Endothelial cell (in vitro differentiated cells): ENCODE measurements at regions not wholly inside any gene's neighbourhood (a gene's known extent, or its start where the extent isn't known, plus 50 kb on each side); places are given as distances from the start of the nearest gene placed in this dataset.

ENCODE experiments used
- DNase-seq: peaks from one replicate; pipeline ENCODE4 v3.0.0; 2021; ENCODE audit warnings: low spot score
- H3K27ac Mint-ChIP-seq: one replicate; pipeline ENCODE4 v1.8.0; 2021; ENCODE audit warnings: mixed read lengths, inconsistent platforms; ENCODE audit not compliant: unreplicated experiment
- H3K27me3 Mint-ChIP-seq: one replicate; pipeline ENCODE4 v1.8.0; 2021; ENCODE audit warnings: mild to moderate bottlenecking, moderate library complexity, mixed read lengths, inconsistent platforms; ENCODE audit not compliant: unreplicated experiment
- H3K36me3 Mint-ChIP-seq: one replicate; pipeline ENCODE4 v1.8.0; 2021; ENCODE audit warnings: mild to moderate bottlenecking, low read depth, mixed read lengths, inconsistent platforms; ENCODE audit not compliant: unreplicated experiment
- H3K4me1 Mint-ChIP-seq: one replicate; pipeline ENCODE4 v1.8.0; 2021; ENCODE audit warnings: mild to moderate bottlenecking, mixed read lengths, inconsistent platforms; ENCODE audit not compliant: unreplicated experiment
- H3K4me3 Mint-ChIP-seq: one replicate; pipeline ENCODE4 v1.8.0; 2021; ENCODE audit warnings: mild to moderate bottlenecking, mixed read lengths, inconsistent platforms; ENCODE audit not compliant: unreplicated experiment
- H3K9me3 Mint-ChIP-seq: one replicate; pipeline ENCODE4 v1.8.0; 2021; ENCODE audit warnings: mixed read lengths, inconsistent platforms; ENCODE audit not compliant: unreplicated experiment
- CTCF ChIP-seq: fragments of 200-600 bp; sonication (generic); IDR thresholded peaks from one replicate; pipeline ENCODE4 v1.5.0; 2021; ENCODE audit warnings: antibody characterized with exemption; ENCODE audit not compliant: unreplicated experiment

GRCh38 chr6:85995339-85996033 is 352.8 kb upstream of the SYNCRIP start:
- H3K4me3 Mint-ChIP-seq = no peak overlapping the region
- no peaks in the 10 kb centered on the region for H3K36me3 Mint-ChIP-seq

GRCh38 chr6:85986681-85987080 is 344.0 kb upstream of the SYNCRIP start:
- no peaks in the 10 kb centered on the region for H3K9me3 Mint-ChIP-seq
- H3K27ac Mint-ChIP-seq = no peak overlapping the region
- H3K4me3 Mint-ChIP-seq = no peak overlapping the region
- TF ChIP-seq CTCF = no peak
- H3K4me1 Mint-ChIP-seq = no peaks in the 10 kb centered on the region
- peaks cover 10% of the 10 kb centered on the region for H3K36me3 Mint-ChIP-seq
- peaks cover 4% of the 10 kb centered on the region for H3K27me3 Mint-ChIP-seq
- no peak for DNase-seq

More at GRCh38 chr6:85995339-85996033, 352.8 kb upstream of the SYNCRIP start:
- no peaks in the 10 kb centered on the region for H3K4me1 Mint-ChIP-seq
- H3K27me3 Mint-ChIP-seq = no peaks in the 10 kb centered on the region
- no peak overlapping the region for H3K27ac Mint-ChIP-seq
- no peaks in the 10 kb centered on the region for H3K9me3 Mint-ChIP-seq
- DNase-seq = no peak
- TF ChIP-seq CTCF = no peak

- peaks cover 4% of the 10 kb centered on the region for H3K27me3 Mint-ChIP-seq
These were observed 340.5 kb upstream of the SYNCRIP start for GRCh38 chr6:85983032-85983659.

DNA sequence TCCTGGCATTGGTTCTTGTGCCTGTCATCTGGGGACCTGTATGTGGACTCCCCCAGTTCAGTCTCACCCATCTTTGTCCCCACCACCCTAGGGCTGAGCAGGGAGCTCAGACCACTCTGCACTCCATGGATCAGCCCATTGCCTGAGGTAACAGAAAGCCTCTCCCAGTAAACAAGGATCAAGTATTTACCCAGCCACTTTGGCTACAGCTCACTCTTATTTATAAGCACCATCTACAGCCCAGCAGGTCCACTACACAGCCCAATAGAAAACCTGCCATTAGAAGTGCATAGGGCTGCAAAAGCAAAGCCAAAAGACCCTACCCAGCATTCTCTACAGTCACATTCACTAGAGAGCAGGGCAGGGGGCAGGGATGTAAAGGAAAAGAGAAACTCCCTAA is 335.0 kb upstream of the SYNCRIP start:
- Mint-ChIP-seq H3K9me3 (peaks cover 4% of the 10 kb centered on the region), H3K27me3 (no peaks in the 10 kb centered on the region), H3K4me3 (no peak overlapping the region), H3K27ac (no peak overlapping the region), H3K36me3 (no peaks in the 10 kb centered on the region), H3K4me1 (no peaks in the 10 kb centered on the region)
- no peak for DNase-seq
- no peak for TF ChIP-seq CTCF

More at GRCh38 chr6:85983032-85983659, 340.5 kb upstream of the SYNCRIP start:
- DNase-seq = no peak
- H3K4me1 Mint-ChIP-seq = no peaks in the 10 kb centered on the region
- H3K27ac Mint-ChIP-seq = no peak overlapping the region
- no peak for TF ChIP-seq CTCF
- no peak overlapping the region for H3K4me3 Mint-ChIP-seq
- H3K9me3 Mint-ChIP-seq = peaks cover 4% of the 10 kb centered on the region
- peaks cover 8% of the 10 kb centered on the region for H3K36me3 Mint-ChIP-seq

DNA sequence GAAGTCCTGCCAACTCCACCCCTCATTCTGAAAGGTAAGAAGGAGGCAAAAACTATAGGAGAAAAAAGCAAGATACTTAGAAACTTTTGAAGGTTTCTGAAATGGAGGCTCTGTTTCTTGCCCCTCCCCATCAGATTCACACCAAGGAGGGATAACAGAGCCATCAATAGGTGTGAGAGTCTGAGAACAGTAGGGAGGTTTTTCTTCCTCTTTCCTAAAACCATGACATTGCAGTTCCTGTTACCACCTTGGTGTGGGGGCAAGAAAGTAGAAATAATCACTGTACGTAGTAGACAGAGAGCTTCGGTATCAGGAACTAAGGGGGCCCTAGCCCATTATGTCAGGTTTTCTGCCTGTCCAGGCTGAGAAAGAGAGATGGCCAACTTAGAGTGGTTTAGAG is 333.3 kb upstream of the SYNCRIP start:
- Mint-ChIP-seq H3K36me3 (no peaks in the 10 kb centered on the region), H3K27me3 (no peaks in the 10 kb centered on the region)
- no peak for TF ChIP-seq CTCF

More for the DNA sequence above, 333.3 kb upstream of the SYNCRIP start:
- Mint-ChIP-seq H3K4me1 (no peaks in the 10 kb centered on the region), H3K4me3 (no peak overlapping the region), H3K9me3 (peaks cover 4% of the 10 kb centered on the region), H3K27ac (no peak overlapping the region)
- no peak for DNase-seq
